Caco-2 (cell line): ENCODE measurements at regions not wholly inside any gene's neighbourhood (a gene's known extent, or its start where the extent isn't known, plus 50 kb on each side); places are given as distances from the start of the nearest gene placed in this dataset.

Experiments used
- BruUV-seq: library from RNA; stranded (reverse); fragments of 400-500 nt; replicated peaks from 2 replicates; lab custom pipeline; 2021; lab: Mats Ljungman, UMichigan
- CTCF ChIA-PET: fragments of 300-600 bp; sonication (Branson Sonifier 250); formaldehyde crosslinking; loops from one replicate; lab custom pipeline; 2022; ENCODE audit warnings: antibody characterized with exemption; lab: Charles Lee
- POLR2A ChIA-PET: fragments of 300-600 bp; sonication (Branson Sonifier 250); formaldehyde crosslinking; loops from one replicate; lab custom pipeline; 2022; ENCODE audit warnings: antibody characterized with exemption; lab: Charles Lee
- DNase-seq, 2 experiments: peaks; one replicate each; pipeline versions ENCODE4 v3.0.0 to v3.0.0-alpha.2; 2020 to 2022
- H3K27me3 ChIP-seq: replicated peaks from 2 replicates; pipeline ENCODE4 v1.6.0; 2011; ENCODE audit warnings: low read length; ENCODE audit not compliant: control insufficient read depth, insufficient read depth
- H3K36me3 ChIP-seq: 2 replicates; pipeline ENCODE4 v1.5.1; 2011; ENCODE audit warnings: low read length; ENCODE audit not compliant: control insufficient read depth, insufficient read depth
- H3K4me1 ChIP-seq: fragments of 250-450 bp; sonication (Bioruptor Pico); 2 replicates; pipeline ENCODE4 v1.5.1; 2020; ENCODE audit warnings: mild to moderate bottlenecking
- H3K4me3 ChIP-seq: 2 replicates; pipeline ENCODE4 v1.5.1; 2011; ENCODE audit warnings: low read depth, mild to moderate bottlenecking, control low read depth, low read length
- H3K9me3 ChIP-seq: fragments of 250-450 bp; sonication (Bioruptor Pico); 2 replicates; pipeline ENCODE4 v1.5.1; 2020; ENCODE audit warnings: mild to moderate bottlenecking, moderate library complexity
- H3K27ac Mint-ChIP-seq: one replicate; pipeline ENCODE4 v1.8.0; 2022; ENCODE audit warnings: mixed read lengths; ENCODE audit not compliant: unreplicated experiment
- H3K27me3 Mint-ChIP-seq: one replicate; pipeline ENCODE4 v1.8.0; 2022; ENCODE audit warnings: mixed read lengths; ENCODE audit not compliant: insufficient read depth, unreplicated experiment
- H3K36me3 Mint-ChIP-seq: one replicate; pipeline ENCODE4 v1.8.0; 2022; ENCODE audit warnings: mild to moderate bottlenecking, mixed read lengths; ENCODE audit not compliant: insufficient read depth, unreplicated experiment
- H3K4me1 Mint-ChIP-seq: one replicate; pipeline ENCODE4 v1.8.0; 2022; ENCODE audit warnings: low read depth, mixed read lengths; ENCODE audit not compliant: unreplicated experiment
- H3K4me3 Mint-ChIP-seq: one replicate; pipeline ENCODE4 v1.8.0; 2022; ENCODE audit warnings: mild to moderate bottlenecking, moderate library complexity, mixed read lengths; ENCODE audit not compliant: unreplicated experiment
- H3K9me3 Mint-ChIP-seq: one replicate; pipeline ENCODE4 v1.8.0; 2022; ENCODE audit warnings: mixed read lengths; ENCODE audit not compliant: unreplicated experiment
- CTCF ChIP-seq, 2 experiments: fragments of 200-600 bp in 1 of 2; IDR thresholded peaks; 1 replicate in 1 of 2; 2 replicates in 1 of 2; pipeline versions ENCODE4 v1.5.1 to v1.8.0; 2011 to 2022; ENCODE audit warnings: antibody characterized with exemption in 1 of 2, control low read depth in 1 of 2, inconsistent platforms in 1 of 2, low read depth in 1 of 2, low read length in 1 of 2, mild to moderate bottlenecking in 1 of 2, moderate library complexity in 1 of 2; ENCODE audit not compliant: insufficient read depth in 1 of 2, severe bottlenecking in 1 of 2, unreplicated experiment in 1 of 2
- intact Hi-C: fragments of 100-400 bp; cut with micrococcal nuclease; formaldehyde crosslinking; loops from one replicate; pipeline ENCODE4 v1.10.0; 2022; ENCODE audit not compliant: unreplicated experiment

GRCh38 chr4:54509057-54509456, 148.7 kb upstream of the KIT start:
- BruUV-seq, result no TSS peak
- CTCF ChIA-PET, result no interaction called here
- no peaks in the 10 kb centered on the region for H3K27me3 ChIP-seq
- Mint-ChIP-seq H3K9me3 (no peaks in the 10 kb centered on the region), H3K36me3 (no peaks in the 10 kb centered on the region), H3K4me3 (no peak overlapping the region), H3K27me3 (peaks cover 3% of the 10 kb centered on the region), H3K4me1 (peaks cover 5% of the 10 kb centered on the region), H3K27ac (no peak overlapping the region)
- H3K9me3 ChIP-seq, result no peaks in the 10 kb centered on the region
- no peak for TF ChIP-seq CTCF (IDR thresholded peaks at IDR 0.05; ENCODE audit: insufficient read depth in 1 of 2, low read depth in 1 of 2, low read length in 1 of 2, severe bottlenecking in 1 of 2, unreplicated experiment in 1 of 2)
- DNase-seq, result no peak
- no peaks in the 10 kb centered on the region for H3K36me3 ChIP-seq
- POLR2A ChIA-PET, result no interaction called here
- intact Hi-C loops, result no loop called here
- no peak overlapping the region for H3K4me3 ChIP-seq
- no peaks in the 10 kb centered on the region for H3K4me1 ChIP-seq

GRCh38 chr4:54513204-54513603, 144.6 kb upstream of the KIT start:
- no peak for TF ChIP-seq CTCF (IDR thresholded peaks at IDR 0.05; ENCODE audit: insufficient read depth in 1 of 2, low read depth in 1 of 2, low read length in 1 of 2, severe bottlenecking in 1 of 2, unreplicated experiment in 1 of 2)
- Mint-ChIP-seq H3K27ac (no peak overlapping the region), H3K36me3 (no peaks in the 10 kb centered on the region), H3K4me3 (no peak overlapping the region), H3K9me3 (no peaks in the 10 kb centered on the region), H3K4me1 (peaks cover 5% of the 10 kb centered on the region), H3K27me3 (no peaks in the 10 kb centered on the region)
- Histone ChIP-seq H3K4me3 (no peak overlapping the region), H3K9me3 (no peaks in the 10 kb centered on the region), H3K27me3 (no peaks in the 10 kb centered on the region), H3K4me1 (no peaks in the 10 kb centered on the region), H3K36me3 (no peaks in the 10 kb centered on the region)
- no TSS peak for BruUV-seq
- POLR2A ChIA-PET, result no interaction called here
- intact Hi-C loops, result no loop called here
- no peak for DNase-seq
- CTCF ChIA-PET, result no interaction called here

GRCh38 chr4:54513741-54514140, 144.0 kb upstream of the KIT start:
- POLR2A ChIA-PET, result no interaction called here
- Histone ChIP-seq H3K4me1 (no peaks in the 10 kb centered on the region), H3K27me3 (no peaks in the 10 kb centered on the region), H3K9me3 (no peaks in the 10 kb centered on the region), H3K36me3 (no peaks in the 10 kb centered on the region), H3K4me3 (no peak overlapping the region)
- H3K9me3 Mint-ChIP-seq, result no peaks in the 10 kb centered on the region
- H3K4me1 Mint-ChIP-seq, result peaks cover 5% of the 10 kb centered on the region
- no peaks in the 10 kb centered on the region for H3K36me3 Mint-ChIP-seq
- no peak overlapping the region for H3K4me3 Mint-ChIP-seq
- CTCF ChIA-PET, result no interaction called here
- BruUV-seq, result no TSS peak
- no peaks in the 10 kb centered on the region for H3K27me3 Mint-ChIP-seq
- no peak for DNase-seq
- intact Hi-C loops, result no loop called here
- TF ChIP-seq CTCF (IDR thresholded peaks at IDR 0.05; ENCODE audit: insufficient read depth in 1 of 2, low read depth in 1 of 2, low read length in 1 of 2, severe bottlenecking in 1 of 2, unreplicated experiment in 1 of 2), result no peak
- no peak overlapping the region for H3K27ac Mint-ChIP-seq
